ENCODE measurements at regions not wholly inside any gene's neighbourhood (a gene's known extent, or its start where the extent isn't known, plus 50 kb on each side); places are given as distances from the start of the nearest gene placed in this dataset.

- no peak for TF ChIP-seq BRCA1 (IDR thresholded peaks at IDR 0.05; ENCODE audit: low read depth, low read length)
- no peak for TF ChIP-seq CTCF (IDR thresholded peaks at IDR 0.05; ENCODE audit: control extremely low read depth in 1 of 3, insufficient read depth in 1 of 3, low read depth in 1 of 3, low read length in 3 of 3)
- TF ChIP-seq ZNF274 (IDR thresholded peaks at IDR 0.05; ENCODE audit: borderline replicate concordance, extremely low read depth, low read length): no peak
- no peak for TF ChIP-seq KDM1A (IDR thresholded peaks at IDR 0.05; ENCODE audit: borderline replicate concordance, low read length)
- TF ChIP-seq, protein P1, sequence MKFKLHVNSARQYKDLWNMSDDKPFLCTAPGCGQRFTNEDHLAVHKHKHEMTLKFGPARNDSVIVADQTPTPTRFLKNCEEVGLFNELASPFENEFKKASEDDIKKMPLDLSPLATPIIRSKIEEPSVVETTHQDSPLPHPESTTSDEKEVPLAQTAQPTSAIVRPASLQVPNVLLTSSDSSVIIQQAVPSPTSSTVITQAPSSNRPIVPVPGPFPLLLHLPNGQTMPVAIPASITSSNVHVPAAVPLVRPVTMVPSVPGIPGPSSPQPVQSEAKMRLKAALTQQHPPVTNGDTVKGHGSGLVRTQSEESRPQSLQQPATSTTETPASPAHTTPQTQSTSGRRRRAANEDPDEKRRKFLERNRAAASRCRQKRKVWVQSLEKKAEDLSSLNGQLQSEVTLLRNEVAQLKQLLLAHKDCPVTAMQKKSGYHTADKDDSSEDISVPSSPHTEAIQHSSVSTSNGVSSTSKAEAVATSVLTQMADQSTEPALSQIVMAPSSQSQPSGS (IDR thresholded peaks at IDR 0.05; ENCODE audit: low read length): no peak
- no peak for TF ChIP-seq PHF8 (conservative IDR thresholded peaks at IDR 0.05; ENCODE audit: low read depth, low read length)
- no peak for TF ChIP-seq POLR2A (IDR thresholded peaks at IDR 0.05; ENCODE audit: control extremely low read depth in 1 of 2, low read depth in 2 of 2, low read length in 2 of 2)
- TF ChIP-seq GABPA (IDR thresholded peaks at IDR 0.05; ENCODE audit: borderline replicate concordance, insufficient read depth, low read length): no peak
- no peak for TF ChIP-seq RFX5 (IDR thresholded peaks at IDR 0.05; ENCODE audit: borderline replicate concordance, low read depth, low read length)
- TF ChIP-seq USF2 (IDR thresholded peaks at IDR 0.05; ENCODE audit: low read length): no peak
- TF ChIP-seq RAD21 (IDR thresholded peaks at IDR 0.05 in 1 of 2, conservative IDR thresholded peaks at IDR 0.05 in 1 of 2; ENCODE audit: low read depth in 2 of 2, low read length in 2 of 2): no peak
- TF ChIP-seq MAX (IDR thresholded peaks at IDR 0.05): no peak
- no peak for TF ChIP-seq SP1 (IDR thresholded peaks at IDR 0.05; ENCODE audit: low read depth, low read length)
- no peak for TF ChIP-seq CEBPB (IDR thresholded peaks at IDR 0.05; ENCODE audit: low read depth, low read length)
Observed at GRCh38 chr15:25250011-25250596, 188.7 kb downstream of the UBE3A start.
